Esophagus mucosa (tissue), 1 donor: ENCODE measurements at regions not wholly inside any gene's neighbourhood (a gene's known extent, or its start where the extent isn't known, plus 50 kb on each side); places are given as distances from the start of the nearest gene placed in this dataset.

Experiments used
- ATAC-seq: fragments of 200-7000 bp; cut with Tn5 transposase; one replicate; pipeline ENCODE4 v1.9.1; 2020
- donor health status: DM: yes; HTN: yes; CAD: no.

GRCh38 chr3:18825665-18826064, 322.6 kb upstream of the KCNH8 start:
- ATAC-seq: no peak

- ATAC-seq: no peak
Measured at GRCh38 chr3:18813300-18813699, 335.0 kb upstream of the KCNH8 start.

- ATAC-seq: no peak
Measured at GRCh38 chr3:18812316-18812715, 336.0 kb upstream of the KCNH8 start.

GRCh38 chr3:18810306-18810661, 338.0 kb upstream of the KCNH8 start:
- ATAC-seq: no peak

- ATAC-seq: no peak
Measured at GRCh38 chr3:18809640-18810305, 338.5 kb upstream of the KCNH8 start.

GRCh38 chr3:18808429-18808828, 339.9 kb upstream of the KCNH8 start:
- no peak for ATAC-seq

GRCh38 chr3:18807593-18807992, 340.7 kb upstream of the KCNH8 start:
- ATAC-seq: no peak

- no peak for ATAC-seq
Measured at GRCh38 chr3:18806633-18807032, 341.7 kb upstream of the KCNH8 start.

GRCh38 chr3:18797378-18797777, 350.9 kb upstream of the KCNH8 start:
- ATAC-seq: no peak

GRCh38 chr3:18795078-18795477, 353.2 kb upstream of the KCNH8 start:
- ATAC-seq: no peak

- ATAC-seq: no peak
Measured at GRCh38 chr3:18791752-18792151, 356.6 kb upstream of the KCNH8 start.

GRCh38 chr3:18791182-18791581, 357.1 kb upstream of the KCNH8 start:
- ATAC-seq: no peak

- no peak for ATAC-seq
Measured at GRCh38 chr3:18790384-18790783, 357.9 kb upstream of the KCNH8 start.

GRCh38 chr3:18789734-18790133, 358.6 kb upstream of the KCNH8 start:
- ATAC-seq: no peak

GRCh38 chr3:18787441-18787840, 360.9 kb upstream of the KCNH8 start:
- no peak for ATAC-seq

GRCh38 chr3:18786650-18787323, 361.5 kb upstream of the KCNH8 start:
- ATAC-seq: no peak

- ATAC-seq: no peak
Measured at GRCh38 chr3:18782191-18782590, 357.1 kb upstream of the SATB1 start.

- no peak for ATAC-seq
Measured at GRCh38 chr3:18780959-18781358, 355.8 kb upstream of the SATB1 start.

- ATAC-seq: no peak
Measured at GRCh38 chr3:18779704-18780103, 354.6 kb upstream of the SATB1 start.

- ATAC-seq: no peak
Measured at GRCh38 chr3:18778598-18778997, 353.5 kb upstream of the SATB1 start.

GRCh38 chr3:18778094-18778493, 353.0 kb upstream of the SATB1 start:
- no peak for ATAC-seq

- ATAC-seq: no peak
Measured at GRCh38 chr3:18775501-18775900, 350.4 kb upstream of the SATB1 start.

GRCh38 chr3:18774319-18775088, 349.4 kb upstream of the SATB1 start:
- ATAC-seq: no peak
